ENCODE measurements at regions not wholly inside any gene's neighbourhood (a gene's known extent, or its start where the extent isn't known, plus 50 kb on each side); places are given as distances from the start of the nearest gene placed in this dataset.

- H3K14ac ChIP-seq (ENCODE audit: low read length) = no peak overlapping the region
- no peaks in the 10 kb centered on the region for H3K79me1 ChIP-seq (ENCODE audit: low read depth, low read length)
- no peak overlapping the region for H3K4ac ChIP-seq (ENCODE audit: low read length)
- H3K18ac ChIP-seq (ENCODE audit: low read length) = no peak overlapping the region
- no peak overlapping the region for H2BK15ac ChIP-seq (ENCODE audit: low read length)
- no peak overlapping the region for H3K4me2 ChIP-seq (ENCODE audit: insufficient read depth, low read length, poor library complexity, severe bottlenecking)
- H3K27ac ChIP-seq (replicated peaks; ENCODE audit: low read length) = no peak overlapping the region
- H2BK5ac ChIP-seq (ENCODE audit: low read length) = no peak overlapping the region
- H3K23ac ChIP-seq (ENCODE audit: low read depth, low read length, poor library complexity) = no peak overlapping the region
- H3K4me1 ChIP-seq (ENCODE audit: control insufficient read depth in 2 of 2, insufficient read depth in 1 of 2, low read depth in 1 of 2, low read length in 2 of 2) = no peaks in the 10 kb centered on the region
- WGBS, 2 donors (ENCODE audit: extremely low coverage in 2 of 2, insufficient read length in 2 of 2, insufficient replicate concordance in 1 of 2) = no CpG with 5 or more reads among the region's 2 CpGs
- H4K8ac ChIP-seq (ENCODE audit: low read depth, low read length) = no peak overlapping the region
- no peak overlapping the region for H4K91ac ChIP-seq (ENCODE audit: low read depth, low read length, poor library complexity)
- no peaks in the 10 kb centered on the region for H3K36me3 ChIP-seq (replicated peaks in 1 of 2; ENCODE audit: control insufficient read depth in 2 of 2, insufficient read depth in 2 of 2, low read length in 2 of 2)
- no peak for DNase-seq (ENCODE audit: low spot score)
- H3K9me3 ChIP-seq (replicated peaks in 1 of 2; ENCODE audit: control insufficient read depth in 2 of 2, insufficient read depth in 1 of 2, low read depth in 1 of 2, low read length in 2 of 2) = peaks cover 0 to 12% of the 10 kb centered on the region in 2 donors
- no peak overlapping the region for H2AFZ ChIP-seq (ENCODE audit: low read length)
- H2BK12ac ChIP-seq (ENCODE audit: low read length) = no peak overlapping the region
- no peak overlapping the region for H3K9ac ChIP-seq (ENCODE audit: low read depth, low read length, poor library complexity)
- H2BK120ac ChIP-seq (ENCODE audit: low read depth, low read length) = no peak overlapping the region
- no peak overlapping the region for H3K4me3 ChIP-seq (ENCODE audit: low read length in 2 of 2)
- no peaks in the 10 kb centered on the region for H3K27me3 ChIP-seq (ENCODE audit: control insufficient read depth in 3 of 3, insufficient read depth in 3 of 3, low read depth in 1 of 3, low read length in 3 of 3)
- H2AK5ac ChIP-seq (ENCODE audit: low read depth, low read length) = no peak overlapping the region
Observed at GRCh38 chr9:14393418-14393817, 79.5 kb upstream of the NFIB start.

GRCh38 chr9:14391620-14392019 is 77.7 kb upstream of the NFIB start:
- Histone ChIP-seq H3K23ac (ENCODE audit: low read depth, low read length, poor library complexity) (no peak overlapping the region), H4K8ac (ENCODE audit: low read depth, low read length) (no peak overlapping the region), H3K27ac (replicated peaks; ENCODE audit: low read length) (no peak overlapping the region), H3K36me3 (replicated peaks in 1 of 2; ENCODE audit: control insufficient read depth in 2 of 2, insufficient read depth in 2 of 2, low read length in 2 of 2) (no peaks in the 10 kb centered on the region), H3K14ac (ENCODE audit: low read length) (no peak overlapping the region), H3K4me1 (ENCODE audit: control insufficient read depth in 2 of 2, insufficient read depth in 1 of 2, low read depth in 1 of 2, low read length in 2 of 2) (no peaks in the 10 kb centered on the region), H2BK5ac (ENCODE audit: low read length) (no peak overlapping the region), H3K27me3 (ENCODE audit: control insufficient read depth in 3 of 3, insufficient read depth in 3 of 3, low read depth in 1 of 3, low read length in 3 of 3) (no peaks in the 10 kb centered on the region), H3K9me3 (replicated peaks in 1 of 2; ENCODE audit: control insufficient read depth in 2 of 2, insufficient read depth in 1 of 2, low read depth in 1 of 2, low read length in 2 of 2) (peaks cover 0 to 12% of the 10 kb centered on the region in 2 donors), H3K9ac (ENCODE audit: low read depth, low read length, poor library complexity) (no peak overlapping the region), H3K18ac (ENCODE audit: low read length) (no peak overlapping the region), H2AFZ (ENCODE audit: low read length) (no peak overlapping the region), H2BK12ac (ENCODE audit: low read length) (no peak overlapping the region), H3K79me1 (ENCODE audit: low read depth, low read length) (no peaks in the 10 kb centered on the region), H2AK5ac (ENCODE audit: low read depth, low read length) (no peak overlapping the region), H3K4ac (ENCODE audit: low read length) (no peak overlapping the region), H3K4me2 (ENCODE audit: insufficient read depth, low read length, poor library complexity, severe bottlenecking) (no peak overlapping the region), H4K91ac (ENCODE audit: low read depth, low read length, poor library complexity) (no peak overlapping the region), H2BK15ac (ENCODE audit: low read length) (no peak overlapping the region), H2BK120ac (ENCODE audit: low read depth, low read length) (no peak overlapping the region), H3K4me3 (ENCODE audit: low read length in 2 of 2) (no peak overlapping the region)
- DNase-seq (ENCODE audit: low spot score) = no peak
- WGBS, 2 donors (ENCODE audit: extremely low coverage in 2 of 2, insufficient read length in 2 of 2, insufficient replicate concordance in 1 of 2) = no CpG with 5 or more reads among the region's 3 CpGs

GRCh38 chr9:14389657-14390056 is 75.7 kb upstream of the NFIB start:
- no peak overlapping the region for H3K4me3 ChIP-seq (ENCODE audit: low read length in 2 of 2)
- no peaks in the 10 kb centered on the region for H3K36me3 ChIP-seq (replicated peaks in 1 of 2; ENCODE audit: control insufficient read depth in 2 of 2, insufficient read depth in 2 of 2, low read length in 2 of 2)
- H3K4ac ChIP-seq (ENCODE audit: low read length) = no peak overlapping the region
- peaks cover 0 to 12% of the 10 kb centered on the region in 2 donors for H3K9me3 ChIP-seq (replicated peaks in 1 of 2; ENCODE audit: control insufficient read depth in 2 of 2, insufficient read depth in 1 of 2, low read depth in 1 of 2, low read length in 2 of 2)
- no peak overlapping the region for H2AFZ ChIP-seq (ENCODE audit: low read length)
- no peak overlapping the region for H2BK120ac ChIP-seq (ENCODE audit: low read depth, low read length)
- H3K27me3 ChIP-seq (ENCODE audit: control insufficient read depth in 3 of 3, insufficient read depth in 3 of 3, low read depth in 1 of 3, low read length in 3 of 3) = no peaks in the 10 kb centered on the region
- no peaks in the 10 kb centered on the region for H3K79me1 ChIP-seq (ENCODE audit: low read depth, low read length)
- no peak overlapping the region for H3K27ac ChIP-seq (replicated peaks; ENCODE audit: low read length)
- H3K9ac ChIP-seq (ENCODE audit: low read depth, low read length, poor library complexity) = no peak overlapping the region
- no peak for DNase-seq (ENCODE audit: low spot score)
- no peaks in the 10 kb centered on the region for H3K4me1 ChIP-seq (ENCODE audit: control insufficient read depth in 2 of 2, insufficient read depth in 1 of 2, low read depth in 1 of 2, low read length in 2 of 2)
- no CpG with 5 or more reads among the region's 2 CpGs for WGBS, 2 donors (ENCODE audit: extremely low coverage in 2 of 2, insufficient read length in 2 of 2, insufficient replicate concordance in 1 of 2)
- no peak overlapping the region for H3K23ac ChIP-seq (ENCODE audit: low read depth, low read length, poor library complexity)
- H2BK5ac ChIP-seq (ENCODE audit: low read length) = no peak overlapping the region
- H3K4me2 ChIP-seq (ENCODE audit: insufficient read depth, low read length, poor library complexity, severe bottlenecking) = no peak overlapping the region
- no peak overlapping the region for H2AK5ac ChIP-seq (ENCODE audit: low read depth, low read length)
- H3K18ac ChIP-seq (ENCODE audit: low read length) = no peak overlapping the region
- H2BK15ac ChIP-seq (ENCODE audit: low read length) = no peak overlapping the region
- H4K8ac ChIP-seq (ENCODE audit: low read depth, low read length) = no peak overlapping the region
- no peak overlapping the region for H4K91ac ChIP-seq (ENCODE audit: low read depth, low read length, poor library complexity)
- H3K14ac ChIP-seq (ENCODE audit: low read length) = no peak overlapping the region
- H2BK12ac ChIP-seq (ENCODE audit: low read length) = no peak overlapping the region

- Histone ChIP-seq H3K18ac (ENCODE audit: low read length) (no peak overlapping the region), H3K14ac (ENCODE audit: low read length) (no peak overlapping the region), H3K79me1 (ENCODE audit: low read depth, low read length) (no peaks in the 10 kb centered on the region), H3K27me3 (ENCODE audit: control insufficient read depth in 3 of 3, insufficient read depth in 3 of 3, low read depth in 1 of 3, low read length in 3 of 3) (no peaks in the 10 kb centered on the region), H2AFZ (ENCODE audit: low read length) (no peak overlapping the region), H3K36me3 (replicated peaks in 1 of 2; ENCODE audit: control insufficient read depth in 2 of 2, insufficient read depth in 2 of 2, low read length in 2 of 2) (no peaks in the 10 kb centered on the region), H4K91ac (ENCODE audit: low read depth, low read length, poor library complexity) (no peak overlapping the region), H3K4me1 (ENCODE audit: control insufficient read depth in 2 of 2, insufficient read depth in 1 of 2, low read depth in 1 of 2, low read length in 2 of 2) (no peaks in the 10 kb centered on the region), H3K23ac (ENCODE audit: low read depth, low read length, poor library complexity) (no peak overlapping the region), H3K9ac (ENCODE audit: low read depth, low read length, poor library complexity) (no peak overlapping the region), H2BK12ac (ENCODE audit: low read length) (no peak overlapping the region), H2BK120ac (ENCODE audit: low read depth, low read length) (no peak overlapping the region), H2AK5ac (ENCODE audit: low read depth, low read length) (no peak overlapping the region), H2BK5ac (ENCODE audit: low read length) (no peak overlapping the region), H4K8ac (ENCODE audit: low read depth, low read length) (no peak overlapping the region), H3K27ac (replicated peaks; ENCODE audit: low read length) (no peak overlapping the region), H3K9me3 (replicated peaks in 1 of 2; ENCODE audit: control insufficient read depth in 2 of 2, insufficient read depth in 1 of 2, low read depth in 1 of 2, low read length in 2 of 2) (peaks cover 0 to 8% of the 10 kb centered on the region in 2 donors), H3K4me2 (ENCODE audit: insufficient read depth, low read length, poor library complexity, severe bottlenecking) (no peak overlapping the region), H2BK15ac (ENCODE audit: low read length) (no peak overlapping the region), H3K4ac (ENCODE audit: low read length) (no peak overlapping the region), H3K4me3 (ENCODE audit: low read length in 2 of 2) (no peak overlapping the region)
- DNase-seq (ENCODE audit: low spot score) = no peak
- WGBS, 2 donors (ENCODE audit: extremely low coverage in 2 of 2, insufficient read length in 2 of 2, insufficient replicate concordance in 1 of 2) = no CpG with 5 or more reads among the region's 1 CpG
Observed at GRCh38 chr9:14389146-14389545, 75.2 kb upstream of the NFIB start.
